ENCODE measurements at regions not wholly inside any gene's neighbourhood (a gene's known extent, or its start where the extent isn't known, plus 50 kb on each side); places are given as distances from the start of the nearest gene placed in this dataset.

DNA sequence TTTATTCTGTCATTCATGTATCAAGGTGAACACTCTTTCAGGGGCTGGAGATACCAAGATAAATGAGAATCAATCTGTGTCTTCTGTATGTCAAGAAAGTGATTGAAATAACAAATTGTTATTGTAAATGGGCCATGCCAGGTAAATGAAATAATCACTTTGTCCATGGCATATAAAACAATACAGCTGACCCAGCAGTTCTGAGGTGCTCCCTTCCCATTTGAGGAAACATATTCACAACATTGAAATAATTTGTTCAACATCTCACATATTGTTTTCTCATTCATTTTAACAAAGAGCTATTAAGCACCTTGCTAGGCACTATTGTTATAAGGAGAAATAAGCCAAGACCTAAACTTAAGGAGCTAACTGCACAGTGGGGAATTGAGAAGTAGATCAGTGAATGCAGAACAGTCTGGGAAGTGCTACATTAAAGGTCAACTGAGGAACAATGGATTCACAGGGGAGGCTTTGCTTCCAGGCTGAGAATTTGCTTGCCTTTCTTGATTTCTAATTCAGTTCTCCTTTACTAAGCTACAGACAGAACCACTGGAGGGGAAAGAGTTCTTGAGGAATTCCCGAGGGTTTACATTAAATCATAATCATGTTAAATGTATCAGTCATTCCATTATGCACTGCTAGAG is 806.3 kb upstream of the ARPP21 start:
- TF ChIP-seq, protein P1, sequence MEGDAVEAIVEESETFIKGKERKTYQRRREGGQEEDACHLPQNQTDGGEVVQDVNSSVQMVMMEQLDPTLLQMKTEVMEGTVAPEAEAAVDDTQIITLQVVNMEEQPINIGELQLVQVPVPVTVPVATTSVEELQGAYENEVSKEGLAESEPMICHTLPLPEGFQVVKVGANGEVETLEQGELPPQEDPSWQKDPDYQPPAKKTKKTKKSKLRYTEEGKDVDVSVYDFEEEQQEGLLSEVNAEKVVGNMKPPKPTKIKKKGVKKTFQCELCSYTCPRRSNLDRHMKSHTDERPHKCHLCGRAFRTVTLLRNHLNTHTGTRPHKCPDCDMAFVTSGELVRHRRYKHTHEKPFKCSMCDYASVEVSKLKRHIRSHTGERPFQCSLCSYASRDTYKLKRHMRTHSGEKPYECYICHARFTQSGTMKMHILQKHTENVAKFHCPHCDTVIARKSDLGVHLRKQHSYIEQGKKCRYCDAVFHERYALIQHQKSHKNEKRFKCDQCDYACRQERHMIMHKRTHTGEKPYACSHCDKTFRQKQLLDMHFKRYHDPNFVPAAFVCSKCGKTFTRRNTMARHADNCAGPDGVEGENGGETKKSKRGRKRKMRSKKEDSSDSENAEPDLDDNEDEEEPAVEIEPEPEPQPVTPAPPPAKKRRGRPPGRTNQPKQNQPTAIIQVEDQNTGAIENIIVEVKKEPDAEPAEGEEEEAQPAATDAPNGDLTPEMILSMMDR (IDR thresholded peaks at IDR 0.05; ENCODE audit: low read depth, low read length), result no peak
- no peak for DNase-seq (ENCODE audit: low read depth in 2 of 2)

DNA sequence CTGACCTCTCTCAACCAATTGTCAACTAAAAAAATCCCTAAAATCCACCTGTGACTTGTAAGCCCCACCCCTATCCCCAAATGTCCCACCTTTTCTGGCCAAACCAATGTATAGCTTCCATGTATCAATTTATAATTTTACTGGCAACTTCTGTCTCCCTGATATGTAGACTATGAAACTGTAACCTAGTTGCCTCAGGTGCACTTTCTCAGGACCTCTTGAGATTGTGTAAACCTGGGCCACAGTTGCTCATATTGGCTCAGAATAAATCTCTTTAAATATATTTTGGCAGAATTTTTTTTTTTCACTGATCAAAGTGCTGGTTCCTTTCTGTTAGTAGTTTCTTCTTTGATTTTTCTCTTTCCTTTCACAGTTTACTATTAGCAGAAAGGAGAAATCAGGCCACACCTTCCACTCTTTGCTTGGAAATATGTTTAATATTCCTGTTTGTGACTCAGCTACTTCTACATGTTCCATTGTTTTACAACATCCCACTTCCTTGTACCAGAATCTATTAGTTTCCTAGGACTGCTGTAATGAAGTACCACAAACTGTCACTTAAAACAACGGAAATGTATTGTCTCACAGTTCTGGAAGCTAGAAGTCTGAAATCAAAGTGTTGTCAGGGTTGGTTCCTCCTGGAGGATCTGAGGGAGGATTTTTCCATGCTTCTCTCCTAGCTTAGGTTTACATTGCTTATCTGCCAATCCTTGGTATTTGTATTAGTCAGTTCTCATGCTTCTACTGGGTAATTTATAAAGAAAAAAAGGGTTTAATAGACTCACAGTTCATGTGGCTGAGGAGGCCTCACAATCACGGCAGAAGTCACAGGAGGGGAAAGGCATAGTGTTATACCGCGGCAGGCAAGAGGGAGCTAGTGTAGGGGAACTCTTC is 801.2 kb upstream of the ARPP21 start:
- TF ChIP-seq, protein P1 (IDR thresholded peaks at IDR 0.05; ENCODE audit: low read depth, low read length), result no peak
- H3K4me3 ChIP-seq (replicated peaks in 1 of 2; ENCODE audit: low read depth in 2 of 2, low read length in 2 of 2), result no peak overlapping the region
- no peak for DNase-seq (ENCODE audit: low read depth in 2 of 2)

More for the DNA sequence above, 806.3 kb upstream of the ARPP21 start:
- H3K4me3 ChIP-seq (replicated peaks in 1 of 2; ENCODE audit: low read depth in 2 of 2, low read length in 2 of 2), result no peak overlapping the region

DNA sequence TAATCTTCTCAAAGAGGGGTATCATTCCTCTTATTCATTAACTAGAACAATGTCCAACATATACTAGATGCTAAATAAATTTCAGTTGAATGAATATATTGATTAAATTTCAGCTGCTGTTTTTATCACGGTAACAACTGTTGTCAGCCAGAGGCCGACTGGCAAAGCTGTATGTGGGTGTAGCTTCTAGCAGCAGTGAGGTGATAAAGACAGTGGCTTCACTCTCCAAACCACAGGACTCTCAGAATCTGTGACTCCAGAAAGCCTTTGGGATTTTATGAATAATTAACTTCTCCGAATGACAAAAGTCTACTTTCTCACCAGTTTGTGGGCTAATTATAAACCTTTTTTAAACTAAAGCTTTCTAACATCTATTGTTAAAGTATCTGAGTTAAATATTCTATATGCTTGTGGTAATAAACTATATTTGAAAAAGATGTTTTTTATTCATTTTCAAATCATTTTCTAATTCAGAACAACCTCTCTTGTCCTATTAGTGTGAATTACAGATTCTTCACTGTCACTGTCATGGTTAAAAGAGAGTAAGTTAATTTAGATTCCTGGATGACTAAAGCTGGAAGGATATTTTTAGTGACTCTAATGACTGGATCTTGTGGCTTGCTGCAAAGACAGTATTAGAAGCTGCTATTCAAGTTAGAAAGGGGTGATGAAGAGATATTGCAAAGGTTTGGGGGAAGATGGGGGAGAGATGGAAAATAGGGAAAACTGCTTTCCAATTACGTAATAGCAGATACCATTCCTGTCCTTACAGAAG is 796.4 kb upstream of the ARPP21 start:
- no peak for DNase-seq (ENCODE audit: low read depth in 2 of 2)
- H3K4me3 ChIP-seq (replicated peaks in 1 of 2; ENCODE audit: low read depth in 2 of 2, low read length in 2 of 2), result no peak overlapping the region
- TF ChIP-seq, protein P1 (IDR thresholded peaks at IDR 0.05; ENCODE audit: low read depth, low read length), result no peak

DNA sequence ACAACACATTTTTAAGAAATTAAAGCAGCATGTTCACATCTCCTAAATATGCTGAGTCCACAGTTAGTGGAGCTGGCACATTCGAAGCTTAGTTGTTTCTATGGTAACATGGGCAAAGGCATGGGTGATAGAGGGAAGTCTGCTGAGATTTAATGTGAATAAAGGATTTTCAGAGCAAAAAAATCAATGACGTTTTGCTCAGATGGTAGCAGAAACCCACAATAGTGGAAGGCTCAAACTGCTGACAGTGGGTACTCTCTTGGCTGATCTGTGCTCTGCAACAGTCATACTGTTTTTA is 795.1 kb upstream of the ARPP21 start:
- TF ChIP-seq, protein P1 (IDR thresholded peaks at IDR 0.05; ENCODE audit: low read depth, low read length), result no peak
- no peak for DNase-seq (ENCODE audit: low read depth in 2 of 2)
- H3K4me3 ChIP-seq (replicated peaks in 1 of 2; ENCODE audit: low read depth in 2 of 2, low read length in 2 of 2), result no peak overlapping the region

DNA sequence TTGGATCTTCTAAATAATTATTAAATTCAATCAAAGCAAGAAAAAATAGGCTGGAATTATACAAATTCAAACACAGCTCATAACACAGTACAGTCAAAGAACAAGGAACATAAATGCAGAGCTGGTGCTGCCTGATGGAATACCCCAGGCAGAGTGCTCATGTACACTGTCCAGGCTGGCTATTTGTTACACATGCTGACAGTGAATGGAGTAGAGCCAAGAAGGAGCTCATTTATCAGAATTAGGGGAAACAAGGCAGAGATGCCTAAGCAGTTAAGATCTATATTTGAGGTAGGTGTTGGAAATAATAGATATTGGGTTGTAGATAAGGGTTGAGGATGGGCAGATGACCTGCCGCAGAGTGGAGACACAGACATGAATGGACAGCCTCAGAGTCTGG is 788.2 kb upstream of the ARPP21 start:
- DNase-seq (ENCODE audit: low read depth in 2 of 2), result no peak
- H3K4me3 ChIP-seq (replicated peaks in 1 of 2; ENCODE audit: low read depth in 2 of 2, low read length in 2 of 2), result no peak overlapping the region
- TF ChIP-seq, protein P1 (IDR thresholded peaks at IDR 0.05; ENCODE audit: low read depth, low read length), result no peak

DNA sequence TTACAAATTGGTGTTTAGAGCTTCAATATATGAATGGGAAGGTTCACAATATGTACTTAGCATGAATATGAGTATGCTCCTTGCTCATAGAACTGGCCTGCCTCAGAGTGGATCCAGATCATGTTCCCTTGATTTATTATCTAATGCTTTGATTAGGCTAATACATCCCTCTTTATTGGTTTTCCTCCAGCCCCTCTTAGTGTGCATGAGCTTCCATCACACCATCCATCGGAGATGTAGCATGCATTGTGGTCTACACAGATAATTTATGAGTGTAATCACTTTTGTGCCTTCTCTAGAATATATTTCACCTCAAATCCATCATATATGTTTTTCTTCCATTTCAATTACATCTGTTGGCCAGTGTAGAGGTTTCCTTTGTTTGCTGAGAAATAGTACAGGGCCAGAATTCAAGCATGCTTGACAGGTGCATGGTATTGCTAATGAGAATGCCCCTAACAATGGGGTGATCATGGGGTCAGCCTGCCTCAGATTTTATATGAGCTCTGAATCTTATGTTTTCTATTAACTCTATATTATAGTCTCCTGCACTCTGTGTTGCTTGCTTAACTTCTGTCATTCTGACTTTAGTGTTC is 786.4 kb upstream of the ARPP21 start:
- H3K4me3 ChIP-seq (replicated peaks in 1 of 2; ENCODE audit: low read depth in 2 of 2, low read length in 2 of 2), result no peak overlapping the region
- DNase-seq (ENCODE audit: low read depth in 2 of 2), result no peak
- TF ChIP-seq, protein P1 (IDR thresholded peaks at IDR 0.05; ENCODE audit: low read depth, low read length), result no peak
